Loucy (cell line): ENCODE measurements at regions not wholly inside any gene's neighbourhood (a gene's known extent, or its start where the extent isn't known, plus 50 kb on each side); places are given as distances from the start of the nearest gene placed in this dataset.

Source experiments
- H2AFZ ChIP-seq: fragments of 200-600 bp; sonication (generic); 2 replicates; pipeline ENCODE4 v1.6.0; 2016; ENCODE audit warnings: antibody characterized with exemption, mild to moderate bottlenecking, low read length, moderate library complexity
- H3F3A ChIP-seq: fragments of 200-600 bp; 2 replicates; pipeline ENCODE4 v1.6.0; 2016; ENCODE audit warnings: antibody characterized with exemption, low read depth, mild to moderate bottlenecking
- H3K27me3 ChIP-seq: fragments of 200-600 bp; sonication (generic); 2 replicates; pipeline ENCODE4 v1.6.1; 2014; ENCODE audit warnings: low read length, mild to moderate bottlenecking; ENCODE audit not compliant: insufficient read depth, poor library complexity, severe bottlenecking
- H3K36me3 ChIP-seq: fragments of 200-600 bp; sonication (generic); 2 replicates; pipeline ENCODE4 v1.6.1; 2016; ENCODE audit warnings: low read length; ENCODE audit not compliant: insufficient read depth
- H3K4me1 ChIP-seq: fragments of 200-600 bp; sonication (generic); 2 replicates; pipeline ENCODE4 v1.5.1; 2014; ENCODE audit warnings: low read length, mild to moderate bottlenecking; ENCODE audit not compliant: insufficient read depth, poor library complexity, severe bottlenecking
- H3K4me2 ChIP-seq: fragments of 200-600 bp; sonication (generic); 2 replicates; pipeline ENCODE4 v1.6.0; 2014; ENCODE audit warnings: antibody characterized with exemption, low read length, low read depth, mild to moderate bottlenecking; ENCODE audit not compliant: poor library complexity, severe bottlenecking
- H3K4me3 ChIP-seq: fragments of 200-600 bp; sonication (generic); 2 replicates; pipeline ENCODE4 v1.5.1; 2014; ENCODE audit warnings: low read length, mild to moderate bottlenecking, mixed read lengths; ENCODE audit not compliant: poor library complexity, severe bottlenecking
- H3K79me2 ChIP-seq: fragments of 200-600 bp; sonication (generic); 2 replicates; pipeline ENCODE4 v1.6.1; 2014; ENCODE audit warnings: low read length; ENCODE audit not compliant: insufficient read depth
- H3K9ac ChIP-seq: fragments of 200-600 bp; sonication (generic); 2 replicates; pipeline ENCODE4 v1.6.0; 2014; ENCODE audit warnings: mild to moderate bottlenecking, low read depth, low read length, moderate library complexity; ENCODE audit not compliant: poor library complexity, severe bottlenecking
- H3K9me2 ChIP-seq: fragments of 200-600 bp; sonication (generic); replicated peaks from 2 replicates; pipeline ENCODE4 v1.6.1; 2016; ENCODE audit warnings: low read depth, low read length, mixed read lengths
- H3K9me3 ChIP-seq: fragments of 200-600 bp; sonication (generic); 2 replicates; pipeline ENCODE4 v1.6.1; 2014; ENCODE audit warnings: mild to moderate bottlenecking, antibody characterized with exemption, low read length, low read depth; ENCODE audit not compliant: insufficient read depth
- H4K20me1 ChIP-seq: fragments of 200-600 bp; sonication (generic); 2 replicates; pipeline ENCODE4 v1.6.0; 2014; ENCODE audit warnings: antibody characterized with exemption, low read length, mild to moderate bottlenecking; ENCODE audit not compliant: insufficient read depth, poor library complexity, severe bottlenecking
- EZH2phosphoT487 ChIP-seq: fragments of 200-600 bp; IDR thresholded peaks from 2 replicates; pipeline ENCODE4 v1.6.1; 2018; ENCODE audit warnings: antibody characterized with exemption, mild to moderate bottlenecking, moderate library complexity, borderline replicate concordance
- TF ChIP-seq, protein P1 (sequence below): fragments of 200-600 bp; sonication (generic); conservative IDR thresholded peaks from 2 replicates; pipeline ENCODE4 v1.5.1; 2014; ENCODE audit warnings: mild to moderate bottlenecking, antibody characterized with exemption, low read length

DNA sequence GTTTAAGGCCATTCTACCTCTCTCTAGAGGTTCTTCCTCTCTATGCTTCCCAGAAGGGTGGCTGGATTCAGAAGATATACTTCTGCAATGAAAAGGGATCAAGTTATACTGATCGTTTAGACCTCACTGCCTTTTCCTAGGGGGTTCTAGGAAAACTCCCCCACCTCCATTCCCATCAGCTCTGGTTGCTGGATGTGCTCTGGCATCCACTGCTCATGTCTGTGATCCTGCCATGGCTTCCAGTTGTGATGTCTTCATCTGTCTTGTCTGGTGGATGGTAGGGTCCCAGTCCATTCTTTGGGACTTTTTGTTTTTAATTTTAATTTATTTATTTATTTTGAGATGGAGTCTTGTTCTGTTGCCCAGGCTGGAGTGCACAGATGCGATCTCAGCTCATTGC is 118.4 kb downstream of the BTBD3 start:
- Histone ChIP-seq H3K4me1 (no peaks in the 10 kb centered on the region), H3K4me3 (no peak overlapping the region), H4K20me1 (no peaks in the 10 kb centered on the region), H3F3A (no peaks in the 10 kb centered on the region), H3K4me2 (no peak overlapping the region), H3K36me3 (no peaks in the 10 kb centered on the region), H3K9ac (no peak overlapping the region), H3K9me3 (no peaks in the 10 kb centered on the region), H3K9me2 (no peaks in the 10 kb centered on the region), H3K79me2 (no peaks in the 10 kb centered on the region), H2AFZ (no peak overlapping the region), H3K27me3 (no peaks in the 10 kb centered on the region)
- no peak for TF ChIP-seq EZH2phosphoT487
- TF ChIP-seq, protein P1, sequence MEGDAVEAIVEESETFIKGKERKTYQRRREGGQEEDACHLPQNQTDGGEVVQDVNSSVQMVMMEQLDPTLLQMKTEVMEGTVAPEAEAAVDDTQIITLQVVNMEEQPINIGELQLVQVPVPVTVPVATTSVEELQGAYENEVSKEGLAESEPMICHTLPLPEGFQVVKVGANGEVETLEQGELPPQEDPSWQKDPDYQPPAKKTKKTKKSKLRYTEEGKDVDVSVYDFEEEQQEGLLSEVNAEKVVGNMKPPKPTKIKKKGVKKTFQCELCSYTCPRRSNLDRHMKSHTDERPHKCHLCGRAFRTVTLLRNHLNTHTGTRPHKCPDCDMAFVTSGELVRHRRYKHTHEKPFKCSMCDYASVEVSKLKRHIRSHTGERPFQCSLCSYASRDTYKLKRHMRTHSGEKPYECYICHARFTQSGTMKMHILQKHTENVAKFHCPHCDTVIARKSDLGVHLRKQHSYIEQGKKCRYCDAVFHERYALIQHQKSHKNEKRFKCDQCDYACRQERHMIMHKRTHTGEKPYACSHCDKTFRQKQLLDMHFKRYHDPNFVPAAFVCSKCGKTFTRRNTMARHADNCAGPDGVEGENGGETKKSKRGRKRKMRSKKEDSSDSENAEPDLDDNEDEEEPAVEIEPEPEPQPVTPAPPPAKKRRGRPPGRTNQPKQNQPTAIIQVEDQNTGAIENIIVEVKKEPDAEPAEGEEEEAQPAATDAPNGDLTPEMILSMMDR, result no peak

DNA sequence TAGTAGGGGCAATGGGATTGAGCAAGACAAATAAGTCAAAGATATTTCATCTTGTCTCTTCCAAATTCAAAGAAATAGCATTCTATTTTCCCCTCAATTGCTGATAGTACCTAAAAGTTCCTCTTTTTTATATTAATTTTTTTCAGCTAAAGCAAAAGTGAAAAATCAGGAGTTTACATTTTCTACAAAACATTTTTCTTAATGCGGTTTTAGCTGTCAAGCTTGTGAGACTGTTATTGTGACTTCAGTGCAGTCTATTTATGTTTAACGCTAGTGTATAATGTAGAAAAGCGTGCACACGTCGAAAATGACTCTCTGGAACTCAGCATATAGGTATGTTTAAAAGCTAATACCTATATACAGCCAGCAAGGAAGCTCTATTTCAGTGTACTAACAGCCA is 119.8 kb downstream of the BTBD3 start:
- Histone ChIP-seq H4K20me1 (no peaks in the 10 kb centered on the region), H3K9ac (no peak overlapping the region), H3F3A (no peaks in the 10 kb centered on the region), H3K9me3 (no peaks in the 10 kb centered on the region), H3K79me2 (no peaks in the 10 kb centered on the region), H3K4me1 (no peaks in the 10 kb centered on the region), H2AFZ (peak overlapping the region; percentile 55; the same call in 1 of the 2 replicates), H3K4me2 (no peak overlapping the region), H3K4me3 (no peak overlapping the region), H3K36me3 (no peaks in the 10 kb centered on the region), H3K27me3 (no peaks in the 10 kb centered on the region), H3K9me2 (no peaks in the 10 kb centered on the region)
- TF ChIP-seq, protein P1, result no peak
- TF ChIP-seq EZH2phosphoT487, result no peak

DNA sequence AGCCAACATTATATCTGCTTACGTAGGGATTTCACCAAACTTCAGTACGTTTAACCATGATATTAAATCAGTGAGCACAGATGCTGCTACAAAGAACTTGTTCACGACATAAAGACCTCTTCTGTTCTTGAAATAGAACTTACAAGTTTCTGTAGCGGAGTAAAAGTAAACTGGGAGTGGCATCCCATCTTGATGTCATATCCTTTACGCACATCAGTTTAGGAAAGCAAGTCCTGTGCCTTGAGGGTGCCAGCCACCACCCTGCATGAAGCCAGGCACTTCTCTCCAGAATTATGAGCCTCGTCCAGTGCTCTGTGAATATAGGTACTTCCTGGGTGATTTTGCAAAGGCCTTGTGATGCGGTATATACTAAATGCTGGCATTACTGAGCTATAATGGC is 122.6 kb downstream of the BTBD3 start:
- no peak for TF ChIP-seq EZH2phosphoT487
- TF ChIP-seq, protein P1, result no peak
- H3K79me2 ChIP-seq, result no peaks in the 10 kb centered on the region
- peaks cover 7% of the 10 kb centered on the region for H3K4me1 ChIP-seq
- no peaks in the 10 kb centered on the region for H3K27me3 ChIP-seq
- H4K20me1 ChIP-seq, result no peaks in the 10 kb centered on the region
- no peak overlapping the region for H2AFZ ChIP-seq
- H3K4me3 ChIP-seq, result no peak overlapping the region
- H3F3A ChIP-seq, result no peaks in the 10 kb centered on the region
- no peak overlapping the region for H3K4me2 ChIP-seq
- no peaks in the 10 kb centered on the region for H3K36me3 ChIP-seq
- H3K9me3 ChIP-seq, result no peaks in the 10 kb centered on the region
- H3K9ac ChIP-seq, result no peak overlapping the region
- no peaks in the 10 kb centered on the region for H3K9me2 ChIP-seq
